DND-41 (cell line): ENCODE measurements at regions not wholly inside any gene's neighbourhood (a gene's known extent, or its start where the extent isn't known, plus 50 kb on each side); places are given as distances from the start of the nearest gene placed in this dataset.
"Not testable (repeated sequence)": the region's sequence is repeated elsewhere in the genome, so short reads cannot be mapped to it uniquely, and the experiment has no call there.

Experiments used
- ATAC-seq: fragments of 200-7000 bp; cut with Tn5 transposase; 3 replicates; pipeline ENCODE4 v1.9.1; 2021; ENCODE audit warnings: low read depth; ENCODE audit not compliant: insufficient read depth
- DNase-seq: peaks from one replicate; pipeline ENCODE4 v3.0.0-alpha.2; 2020
- H2AFZ ChIP-seq: 2 replicates; pipeline ENCODE4 v1.6.0; 2012; ENCODE audit warnings: low read depth, low read length
- H3K27ac ChIP-seq: 2 replicates; pipeline ENCODE4 v1.5.1; 2012; ENCODE audit warnings: low read length, inconsistent platforms
- H3K27me3 ChIP-seq: fragments of 200-600 bp; sonication (generic); 2 replicates; pipeline ENCODE4 v1.6.0; 2012; ENCODE audit warnings: low read length, mild to moderate bottlenecking, inconsistent platforms; ENCODE audit not compliant: insufficient read depth, poor library complexity
- H3K36me3 ChIP-seq: 2 replicates; pipeline ENCODE4 v1.5.1; 2012; ENCODE audit warnings: low read length, inconsistent platforms; ENCODE audit not compliant: insufficient read depth
- H3K4me1 ChIP-seq: 2 replicates; pipeline ENCODE4 v1.5.1; 2012; ENCODE audit warnings: mild to moderate bottlenecking, low read length; ENCODE audit not compliant: insufficient read depth
- H3K4me2 ChIP-seq: 2 replicates; pipeline ENCODE4 v1.6.0; 2012; ENCODE audit warnings: mild to moderate bottlenecking, moderate library complexity, low read length, inconsistent platforms; ENCODE audit not compliant: insufficient read depth
- H3K4me3 ChIP-seq, 2 experiments: fragments of 200-600 bp in 1 of 2; shearing (Covaris generic) in 1 of 2; 2 replicates each; pipeline ENCODE4 v1.5.1; 2012 to 2016; ENCODE audit warnings: inconsistent platforms in 2 of 2, low read length in 2 of 2, mild to moderate bottlenecking in 2 of 2, low read depth in 1 of 2, moderate library complexity in 1 of 2
- H3K79me2 ChIP-seq: 2 replicates; pipeline ENCODE4 v1.6.0; 2012; ENCODE audit warnings: low read length, inconsistent platforms; ENCODE audit not compliant: insufficient read depth
- H3K9ac ChIP-seq: 2 replicates; pipeline ENCODE4 v1.6.0; 2012; ENCODE audit warnings: low read depth, mild to moderate bottlenecking, inconsistent platforms, low read length, moderate library complexity
- H3K9me3 ChIP-seq: 2 replicates; pipeline ENCODE4 v1.5.1; 2012; ENCODE audit warnings: low read length, moderate library complexity, mild to moderate bottlenecking, inconsistent platforms; ENCODE audit not compliant: insufficient read depth, severe bottlenecking
- H4K20me1 ChIP-seq: 2 replicates; pipeline ENCODE4 v1.6.0; 2012; ENCODE audit warnings: low read length; ENCODE audit not compliant: insufficient read depth
- CTCF ChIP-seq: IDR thresholded peaks from 2 replicates; pipeline ENCODE4 v1.5.1; 2012; ENCODE audit warnings: borderline replicate concordance, low read length, moderate library complexity, mild to moderate bottlenecking; ENCODE audit not compliant: poor library complexity, severe bottlenecking; ENCODE audit errors: extremely low read depth
- EZH2 ChIP-seq: IDR thresholded peaks from 3 replicates; pipeline ENCODE4 v1.6.1; 2012; ENCODE audit warnings: borderline replicate concordance, low read depth, mild to moderate bottlenecking, moderate library complexity, low read length, inconsistent platforms; ENCODE audit not compliant: severe bottlenecking

DNA sequence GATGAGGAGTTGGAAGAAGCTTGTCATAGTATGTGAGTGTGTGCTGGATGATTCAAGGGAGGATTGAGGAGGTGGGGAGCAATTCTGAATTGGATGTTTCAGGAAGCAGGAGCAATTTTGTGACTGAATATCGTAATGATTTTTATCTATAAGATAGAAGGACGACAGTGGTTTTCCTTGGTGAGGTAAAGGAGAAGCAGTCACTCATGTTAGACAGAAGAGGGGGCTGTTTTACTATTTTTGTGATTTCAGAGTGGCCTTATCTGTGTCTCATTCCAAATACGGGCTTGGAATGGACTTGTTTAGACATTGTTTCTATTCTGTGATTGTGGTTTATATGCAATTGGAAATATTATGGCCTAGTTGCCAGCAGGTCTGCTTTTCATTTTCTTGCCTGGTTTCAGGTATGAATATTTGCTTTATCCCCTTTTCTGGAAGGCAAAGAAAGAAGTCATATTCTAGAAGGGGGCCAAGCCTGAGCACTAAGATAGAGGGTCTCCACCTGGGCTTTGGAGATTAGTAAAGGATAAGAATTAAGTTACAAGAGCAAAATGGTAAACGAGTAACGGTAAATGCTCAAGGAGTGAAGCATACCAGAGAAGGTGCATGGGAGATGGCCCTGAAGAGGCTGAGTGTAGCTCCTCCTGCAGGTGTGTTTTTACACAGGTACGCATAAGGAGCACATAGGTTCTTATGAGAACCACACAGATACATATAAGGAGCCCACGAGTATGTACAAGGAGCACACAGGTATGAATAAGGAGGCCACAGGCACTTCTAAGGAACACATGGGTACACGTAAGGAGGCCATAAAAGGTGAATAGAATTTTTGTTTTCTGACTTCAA, 124.6 kb upstream of the KCNAB1 start:
- Histone ChIP-seq H3K27ac (no peak overlapping the region), H3K79me2 (no peaks in the 10 kb centered on the region), H3K27me3 (no peaks in the 10 kb centered on the region), H3K9ac (no peak overlapping the region), H4K20me1 (no peaks in the 10 kb centered on the region), H3K4me3 (no peak overlapping the region), H3K4me2 (no peak overlapping the region), H3K36me3 (no peaks in the 10 kb centered on the region), H3K4me1 (no peaks in the 10 kb centered on the region), H2AFZ (no peak overlapping the region), H3K9me3 (no peaks in the 10 kb centered on the region)
- peak; percentile 67; the same call in 2 of the 3 replicates for ATAC-seq
- TF ChIP-seq CTCF, result peak; percentile 63
- TF ChIP-seq EZH2, result no peak
- DNase-seq, result no peak

DNA sequence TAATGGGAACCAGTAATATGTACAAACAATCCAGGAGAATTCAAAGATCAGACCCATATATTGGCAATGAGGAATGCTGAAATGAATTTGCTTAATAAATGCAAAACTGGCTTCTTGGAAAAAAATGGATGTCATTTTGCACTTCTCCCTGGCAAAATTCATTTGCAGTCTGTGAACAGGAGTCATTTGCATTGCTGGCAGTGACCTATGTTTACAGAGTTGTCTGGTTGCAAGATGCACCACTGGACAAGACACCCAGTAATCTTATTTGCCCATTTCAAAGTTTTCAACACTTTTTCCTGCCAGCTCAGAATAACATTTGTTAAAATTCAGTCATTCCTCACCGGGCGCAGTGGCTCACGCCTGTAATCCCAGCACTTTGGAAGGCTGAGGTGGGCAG, 123.5 kb upstream of the KCNAB1 start:
- Histone ChIP-seq H3K9ac (no peak overlapping the region), H3K79me2 (no peaks in the 10 kb centered on the region), H3K9me3 (no peaks in the 10 kb centered on the region), H3K36me3 (no peaks in the 10 kb centered on the region), H4K20me1 (no peaks in the 10 kb centered on the region), H3K4me1 (no peaks in the 10 kb centered on the region), H3K4me2 (no peak overlapping the region), H3K27me3 (no peaks in the 10 kb centered on the region), H3K4me3 (no peak overlapping the region), H3K27ac (no peak overlapping the region), H2AFZ (no peak overlapping the region)
- ATAC-seq (no peak), DNase-seq (no peak)
- TF ChIP-seq CTCF, result no peak
- TF ChIP-seq EZH2, result no peak

GRCh38 chr3:155998173-155998572, 122.2 kb upstream of the KCNAB1 start:
- H2AFZ ChIP-seq, H3K9ac ChIP-seq, H3K4me1 ChIP-seq, H3K27me3 ChIP-seq, DNase-seq, H3K36me3 ChIP-seq, H3K4me2 ChIP-seq, H3K9me3 ChIP-seq, ATAC-seq, H3K27ac ChIP-seq, H4K20me1 ChIP-seq, H3K4me3 ChIP-seq, H3K79me2 ChIP-seq: not testable (repeated sequence)

DNA sequence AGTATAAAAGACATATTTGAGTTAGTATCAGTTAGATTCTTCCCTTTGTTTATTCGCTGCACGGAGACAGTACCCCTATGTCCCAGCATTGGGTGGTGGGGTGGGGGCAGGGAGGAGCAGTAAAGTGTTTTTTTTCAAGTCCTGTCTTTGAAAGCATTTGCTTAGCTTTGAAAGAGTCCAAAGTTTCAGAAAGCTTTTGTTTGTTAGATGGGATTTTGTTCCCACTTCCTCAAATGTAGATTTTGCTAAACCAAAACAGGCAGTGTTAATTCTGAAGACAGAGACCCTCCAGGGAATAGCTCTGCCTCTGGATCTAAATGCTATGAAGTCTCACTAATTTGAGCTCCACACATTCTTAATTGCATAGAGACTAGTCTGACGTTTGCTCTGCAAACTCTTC, 114.6 kb upstream of the KCNAB1 start:
- no peaks in the 10 kb centered on the region for H3K4me1 ChIP-seq
- no peak for DNase-seq
- no peak overlapping the region for H3K27ac ChIP-seq
- no peak for ATAC-seq
- H3K4me3 ChIP-seq, result no peak overlapping the region
- no peak overlapping the region for H2AFZ ChIP-seq
- H3K4me2 ChIP-seq, result no peak overlapping the region
- no peaks in the 10 kb centered on the region for H3K79me2 ChIP-seq
- H3K27me3 ChIP-seq, result no peaks in the 10 kb centered on the region
- no peak for TF ChIP-seq EZH2
- no peak for TF ChIP-seq CTCF
- H3K9me3 ChIP-seq, result no peaks in the 10 kb centered on the region
- no peaks in the 10 kb centered on the region for H3K36me3 ChIP-seq
- H3K9ac ChIP-seq, result no peak overlapping the region
- no peaks in the 10 kb centered on the region for H4K20me1 ChIP-seq
